Osteoblast (primary cell): ENCODE measurements at regions not wholly inside any gene's neighbourhood (a gene's known extent, or its start where the extent isn't known, plus 50 kb on each side); places are given as distances from the start of the nearest gene placed in this dataset.

Source experiments
- DNase-seq: peaks from one replicate; pipeline ENCODE4 v3.0.0; 2011; ENCODE audit warnings: low spot score, mixed read lengths; ENCODE audit not compliant: insufficient read length; ENCODE audit errors: missing footprints
- H2AFZ ChIP-seq: 2 replicates; pipeline ENCODE4 v1.6.0; 2011; ENCODE audit warnings: mild to moderate bottlenecking, low read length
- H3K27ac ChIP-seq: 2 replicates; pipeline ENCODE4 v1.5.1; 2011; ENCODE audit warnings: mild to moderate bottlenecking, low read depth, low read length, moderate library complexity
- H3K27me3 ChIP-seq: 2 replicates; pipeline ENCODE4 v1.6.0; 2012; ENCODE audit warnings: mild to moderate bottlenecking, control low read depth, inconsistent platforms, low read length, moderate library complexity; ENCODE audit not compliant: insufficient read depth
- H3K36me3 ChIP-seq: 2 replicates; pipeline ENCODE4 v1.5.1; 2011; ENCODE audit warnings: mild to moderate bottlenecking, low read length, control low read depth, moderate library complexity; ENCODE audit not compliant: insufficient read depth
- H3K4me1 ChIP-seq: 2 replicates; pipeline ENCODE4 v1.5.1; 2011; ENCODE audit warnings: mild to moderate bottlenecking, low read length, control low read depth, moderate library complexity; ENCODE audit not compliant: insufficient read depth
- H3K4me2 ChIP-seq: 2 replicates; pipeline ENCODE4 v1.6.0; 2011; ENCODE audit warnings: mild to moderate bottlenecking, low read length; ENCODE audit not compliant: insufficient read depth
- H3K4me3 ChIP-seq: fragments of 200-600 bp; sonication (generic); 3 replicates; pipeline ENCODE4 v1.5.1; 2012; ENCODE audit warnings: mild to moderate bottlenecking, low read length, inconsistent platforms; ENCODE audit not compliant: insufficient read depth
- H3K79me2 ChIP-seq: 2 replicates; pipeline ENCODE4 v1.6.0; 2012; ENCODE audit warnings: mild to moderate bottlenecking, low read length, control low read depth, inconsistent platforms; ENCODE audit not compliant: insufficient read depth
- H3K9me3 ChIP-seq: 2 replicates; pipeline ENCODE4 v1.5.1; 2011; ENCODE audit warnings: low read depth, low read length, control low read depth
- H4K20me1 ChIP-seq: 2 replicates; pipeline ENCODE4 v1.6.0; 2012; ENCODE audit warnings: mild to moderate bottlenecking, low read length, control low read depth; ENCODE audit not compliant: insufficient read depth
- CTCF ChIP-seq: IDR thresholded peaks from 2 replicates; pipeline ENCODE4 v1.5.1; 2011; ENCODE audit warnings: mild to moderate bottlenecking, low read depth, low read length, moderate library complexity; ENCODE audit errors: extremely low read depth

- Histone ChIP-seq H3K36me3 (no peaks in the 10 kb centered on the region), H3K27ac (no peak overlapping the region), H3K4me3 (no peak overlapping the region), H3K4me1 (peaks cover 13% of the 10 kb centered on the region), H3K27me3 (no peaks in the 10 kb centered on the region), H2AFZ (no peak overlapping the region), H3K79me2 (no peaks in the 10 kb centered on the region), H3K4me2 (no peak overlapping the region), H3K9me3 (no peaks in the 10 kb centered on the region), H4K20me1 (no peaks in the 10 kb centered on the region)
- no peak for TF ChIP-seq CTCF
- DNase-seq: no peak
These were observed 52.8 kb upstream of the SLC44A1 start for GRCh38 chr9:105191508-105192121.

GRCh38 chr9:105193560-105193959 lies 50.9 kb upstream of the SLC44A1 start:
- no peak for DNase-seq
- H3K27me3 ChIP-seq: no peaks in the 10 kb centered on the region
- no peak overlapping the region for H2AFZ ChIP-seq
- H3K4me2 ChIP-seq: no peak overlapping the region
- H3K79me2 ChIP-seq: no peaks in the 10 kb centered on the region
- H3K4me3 ChIP-seq: no peak overlapping the region
- H3K27ac ChIP-seq: no peak overlapping the region
- TF ChIP-seq CTCF: no peak
- H3K9me3 ChIP-seq: no peaks in the 10 kb centered on the region
- H3K4me1 ChIP-seq: peaks cover 4% of the 10 kb centered on the region
- H4K20me1 ChIP-seq: no peaks in the 10 kb centered on the region
- no peaks in the 10 kb centered on the region for H3K36me3 ChIP-seq

GRCh38 chr9:105194234-105194633 lies 50.2 kb upstream of the SLC44A1 start:
- Histone ChIP-seq H3K27me3 (no peaks in the 10 kb centered on the region), H3K36me3 (no peaks in the 10 kb centered on the region), H3K79me2 (no peaks in the 10 kb centered on the region), H2AFZ (no peak overlapping the region), H3K4me2 (no peak overlapping the region), H4K20me1 (no peaks in the 10 kb centered on the region), H3K4me1 (peaks cover 4% of the 10 kb centered on the region), H3K27ac (no peak overlapping the region), H3K9me3 (no peaks in the 10 kb centered on the region), H3K4me3 (no peak overlapping the region)
- TF ChIP-seq CTCF: no peak
- DNase-seq: no peak
